ENCODE measurements at regions not wholly inside any gene's neighbourhood (a gene's known extent, or its start where the extent isn't known, plus 50 kb on each side); places are given as distances from the start of the nearest gene placed in this dataset.
A peak's percentile ranks its signal among the peaks of the same experiment; 100 is the strongest.
"Not testable (repeated sequence)": the region's sequence is repeated elsewhere in the genome, so short reads cannot be mapped to it uniquely, and the experiment has no call there.

- DNase-seq, result no peak
- H3K27me3 ChIP-seq, result no peaks in the 10 kb centered on the region
- H3K4me3 ChIP-seq (replicated peaks in 1 of 3), result no peak overlapping the region
- no peaks in the 10 kb centered on the region for H3K9me3 ChIP-seq
- no peak overlapping the region for H3K27ac ChIP-seq
- no peak for TF ChIP-seq POLR2A (IDR thresholded peaks at IDR 0.05)
- TF ChIP-seq CTCF (IDR thresholded peaks at IDR 0.05), result no peak
- WGBS, 2 donors, result 89 to 96% methylated on average over 2 of the region's 2 CpGs
- H3K36me3 ChIP-seq, result no peaks in the 10 kb centered on the region
- no peaks in the 10 kb centered on the region for H3K4me1 ChIP-seq
- intact Hi-C loops (cut with DNase I), result no loop called here
Measured at GRCh38 chr10:22137542-22137941, 80.3 kb downstream of the EBLN1 start.

GRCh38 chr10:22135591-22135990 is 82.2 kb downstream of the EBLN1 start:
- intact Hi-C loops (cut with DNase I), result no loop called here
- TF ChIP-seq CTCF (IDR thresholded peaks at IDR 0.05) (no peak), POLR2A (IDR thresholded peaks at IDR 0.05) (no peak)
- H3K27me3 ChIP-seq, result no peaks in the 10 kb centered on the region
- H3K27ac ChIP-seq, result peak overlapping the region in 1 of 3 donors; percentile 31
- no peaks in the 10 kb centered on the region for H3K4me1 ChIP-seq
- H3K4me3 ChIP-seq (replicated peaks in 1 of 3), result no peak overlapping the region
- no peaks in the 10 kb centered on the region for H3K9me3 ChIP-seq
- 50 to 63% methylated on average over 9 of the region's 9 CpGs for WGBS, 2 donors
- peak; percentile 54 to 68 for DNase-seq
- no peaks in the 10 kb centered on the region for H3K36me3 ChIP-seq

DNA sequence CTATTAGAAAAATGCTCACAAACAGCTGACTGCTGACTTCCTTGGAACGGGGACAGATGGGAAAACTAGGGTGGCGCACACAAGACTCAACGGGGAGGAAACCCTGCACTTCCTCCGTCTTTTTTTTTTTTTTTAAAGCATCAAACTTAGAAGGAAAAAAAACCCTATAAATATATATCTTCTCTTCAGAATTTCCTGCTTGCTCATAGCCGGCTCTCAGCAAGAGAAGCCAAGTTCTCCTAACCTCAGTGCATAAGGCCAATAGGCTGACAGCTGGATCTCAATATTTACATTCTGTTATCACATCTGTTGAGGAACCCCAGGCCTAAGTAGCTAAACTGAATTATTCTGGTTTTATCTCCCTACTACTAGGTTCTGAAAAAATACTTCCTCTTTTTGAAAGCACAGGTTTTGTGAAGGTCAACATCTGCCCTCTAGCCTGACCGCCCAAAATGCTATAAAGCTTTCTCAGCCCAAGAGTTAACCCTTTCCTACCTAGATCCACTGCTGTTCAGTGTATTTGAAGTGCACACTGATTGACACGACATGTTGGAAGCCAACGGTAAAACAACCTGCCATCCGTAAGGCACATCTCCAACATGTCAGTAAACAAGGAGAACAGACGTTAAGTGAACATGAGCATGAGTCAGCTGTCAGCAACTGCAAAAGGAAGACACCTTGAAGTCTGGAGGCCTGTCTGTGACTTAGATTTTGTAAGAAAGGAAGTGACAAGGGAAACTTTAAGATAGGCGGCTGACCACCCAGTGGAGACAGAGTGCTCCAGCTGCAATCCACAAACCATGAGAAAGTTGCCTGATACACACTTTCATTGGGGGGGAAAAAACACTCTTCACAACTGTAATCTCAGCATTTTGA is 83.8 kb downstream of the EBLN1 start:
- intact Hi-C loops (cut with DNase I), result no loop called here
- no peaks in the 10 kb centered on the region for H3K4me1 ChIP-seq
- H3K27ac ChIP-seq, result no peak overlapping the region
- no peaks in the 10 kb centered on the region for H3K9me3 ChIP-seq
- no peaks in the 10 kb centered on the region for H3K36me3 ChIP-seq
- TF ChIP-seq POLR2A (IDR thresholded peaks at IDR 0.05) (no peak), CTCF (IDR thresholded peaks at IDR 0.05) (no peak)
- no peaks in the 10 kb centered on the region for H3K27me3 ChIP-seq
- 60 to 66% methylated on average over 11 of the region's 11 CpGs for WGBS, 2 donors
- no peak for DNase-seq
- H3K4me3 ChIP-seq (replicated peaks in 1 of 3), result no peak overlapping the region

DNA sequence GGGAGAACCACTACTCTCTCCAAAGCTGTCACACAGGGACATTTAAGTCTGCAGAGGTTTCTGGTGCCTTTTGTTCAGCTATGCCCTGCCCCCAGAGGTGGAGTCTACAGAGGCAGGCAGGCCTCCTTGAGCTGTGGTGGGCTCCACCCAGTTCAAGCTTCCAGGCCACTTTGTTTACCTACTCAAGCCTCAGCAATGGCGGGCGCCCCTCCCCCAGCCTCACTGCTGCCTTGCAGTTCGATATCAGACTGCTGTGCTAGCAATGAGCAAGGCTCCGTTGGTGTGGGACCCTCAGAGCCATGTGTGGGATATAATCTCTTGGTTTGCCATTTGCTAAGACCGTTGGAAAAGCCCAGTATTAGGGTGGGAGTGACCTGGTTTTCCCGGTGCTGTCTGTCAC is 87.0 kb downstream of the EBLN1 start:
- 73 to 90% methylated on average over 2 to 4 of the region's 6 CpGs for WGBS, 2 donors
- H3K27me3 ChIP-seq, result not testable (repeated sequence)

GRCh38 chr10:22129612-22130011 is 88.2 kb downstream of the EBLN1 start:
- H3K4me3 ChIP-seq (replicated peaks in 1 of 3); H3K9me3 ChIP-seq; DNase-seq; H3K27me3 ChIP-seq; H3K36me3 ChIP-seq; H3K4me1 ChIP-seq; H3K27ac ChIP-seq; intact Hi-C loops (cut with DNase I): not testable (repeated sequence)
- 92 to 94% methylated on average over 21 to 22 of the region's 22 CpGs for WGBS, 2 donors

More for the DNA sequence above, 87.0 kb downstream of the EBLN1 start:
- H3K4me3 ChIP-seq (replicated peaks in 1 of 3); H3K27ac ChIP-seq; H3K4me1 ChIP-seq; DNase-seq; intact Hi-C loops (cut with DNase I); H3K9me3 ChIP-seq; H3K36me3 ChIP-seq: not testable (repeated sequence)

- H3K36me3 ChIP-seq; H3K9me3 ChIP-seq; intact Hi-C loops (cut with DNase I); H3K27ac ChIP-seq; DNase-seq; H3K27me3 ChIP-seq; H3K4me1 ChIP-seq; H3K4me3 ChIP-seq (replicated peaks in 1 of 3): not testable (repeated sequence)
- WGBS, 2 donors, result 86 to 92% methylated on average over 3 of the region's 3 CpGs
Measured at GRCh38 chr10:22121181-22121580, 96.6 kb downstream of the EBLN1 start.

DNA sequence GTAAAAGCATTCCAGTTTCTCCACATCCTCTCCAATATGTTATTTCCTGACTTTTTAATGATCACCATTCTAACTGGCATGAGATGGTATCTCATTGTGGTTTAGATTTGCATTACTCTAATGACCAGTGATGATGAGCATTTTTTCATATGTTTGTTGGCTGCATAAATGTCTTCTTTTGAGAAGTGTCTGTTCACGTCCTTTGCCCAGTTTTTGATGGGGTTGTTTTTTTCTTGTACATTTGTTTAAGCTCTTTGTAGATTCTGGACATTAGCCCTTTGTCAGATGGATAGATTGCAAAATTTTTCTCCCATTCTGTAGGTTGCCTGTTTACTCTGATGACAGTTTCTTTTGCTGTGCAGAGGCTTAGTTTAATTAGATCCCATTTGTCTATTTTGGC is 97.7 kb downstream of the EBLN1 start:
- DNase-seq; H3K4me3 ChIP-seq (replicated peaks in 1 of 3); H3K27me3 ChIP-seq; H3K27ac ChIP-seq; H3K9me3 ChIP-seq; intact Hi-C loops (cut with DNase I); H3K36me3 ChIP-seq; H3K4me1 ChIP-seq: not testable (repeated sequence)
- 91 to 95% methylated on average over 1 of the region's 1 CpG for WGBS, 2 donors

- intact Hi-C loops (cut with DNase I); H3K27me3 ChIP-seq; H3K36me3 ChIP-seq; H3K27ac ChIP-seq; DNase-seq; H3K4me3 ChIP-seq (replicated peaks in 1 of 3); H3K9me3 ChIP-seq; H3K4me1 ChIP-seq: not testable (repeated sequence)
- WGBS, 2 donors, result 97 to 99% methylated on average over 5 of the region's 5 CpGs
Measured at GRCh38 chr10:22119575-22119974, 98.2 kb downstream of the EBLN1 start.
